ENCODE measurements at regions not wholly inside any gene's neighbourhood (a gene's known extent, or its start where the extent isn't known, plus 50 kb on each side); places are given as distances from the start of the nearest gene placed in this dataset.

DNA sequence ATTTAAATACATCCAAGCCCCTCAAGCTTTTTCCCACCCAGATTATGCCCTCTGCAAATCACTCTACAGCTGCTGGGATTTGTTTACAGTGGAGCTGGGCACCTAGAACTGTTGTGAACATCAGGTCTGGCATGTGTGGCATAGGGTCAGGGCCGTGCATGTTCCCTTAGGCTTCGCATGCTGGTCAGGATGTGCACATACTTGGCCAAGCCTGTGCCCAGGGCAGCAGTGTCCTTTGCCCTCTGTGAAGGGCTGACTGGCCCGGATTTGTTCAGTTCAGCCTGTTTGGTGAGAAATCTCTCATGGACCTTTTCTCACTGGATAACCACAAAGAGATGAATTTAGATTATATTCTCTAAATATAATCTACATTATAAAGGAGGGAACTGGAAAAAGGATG, 471.9 kb downstream of the TRIML1 start:
- no peak for TF ChIP-seq POLR2A (IDR thresholded peaks at IDR 0.05)
- no peak for TF ChIP-seq EP300 (IDR thresholded peaks at IDR 0.05)
- no peak for TF ChIP-seq POLR2AphosphoS5 (IDR thresholded peaks at IDR 0.05)
- no peak for TF ChIP-seq CTCF (IDR thresholded peaks at IDR 0.05)
- 60 to 100% methylated on average over 1 to 3 of the region's 3 CpGs for whole genome bisulfite sequencing, 2 donors (ENCODE audit: low coverage in 1 of 2)
- Histone ChIP-seq H3K27me3 (no peaks in the 10 kb centered on the region), H3K4me3 (no peak overlapping the region), H3K4me1 (no peaks in the 10 kb centered on the region), H3K36me3 (no peaks in the 10 kb centered on the region), H3K27ac (no peak overlapping the region), H3K9me3 (no peaks in the 10 kb centered on the region)
- no peak for ATAC-seq

DNA sequence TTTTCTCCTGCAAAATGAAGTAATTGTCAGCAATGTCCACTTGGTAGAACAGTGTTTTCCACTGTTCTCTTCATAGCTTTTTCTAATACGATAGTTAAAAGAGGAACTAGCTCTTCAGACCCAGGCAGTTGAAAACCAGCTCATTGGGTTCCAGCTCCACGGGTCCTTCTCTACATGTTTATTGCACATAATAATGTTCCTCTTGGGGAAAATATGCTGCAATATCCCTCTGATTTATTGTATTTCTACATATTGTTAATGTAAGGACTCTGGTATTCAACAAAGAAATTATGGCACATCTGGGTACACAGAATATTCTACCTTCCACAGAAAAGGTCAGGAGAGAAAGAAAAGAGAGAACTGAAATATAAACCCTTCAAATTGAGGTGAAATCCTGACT, 473.4 kb downstream of the TRIML1 start:
- H3K27me3 ChIP-seq = no peaks in the 10 kb centered on the region

DNA sequence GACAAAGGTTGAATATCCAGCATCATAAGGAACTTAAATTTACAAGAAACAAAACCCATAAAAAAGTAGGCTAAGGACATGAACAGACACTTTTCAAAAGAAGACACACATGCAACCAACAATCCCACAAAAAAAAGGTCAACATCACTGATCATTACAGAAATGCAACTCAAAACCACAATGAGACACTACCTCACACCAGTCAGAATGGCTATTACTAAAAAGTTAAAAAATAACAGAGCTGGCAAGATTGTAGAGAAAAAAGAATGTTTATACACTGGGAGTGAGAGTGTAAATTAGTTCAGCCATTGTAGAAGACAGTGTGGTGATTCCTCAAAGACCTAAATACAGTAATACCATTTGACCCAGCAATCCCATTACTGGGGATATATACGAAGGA, 474.7 kb downstream of the TRIML1 start:
- Histone ChIP-seq H3K27ac (no peak overlapping the region), H3K27me3 (no peaks in the 10 kb centered on the region), H3K9me3 (no peaks in the 10 kb centered on the region), H3K4me1 (no peaks in the 10 kb centered on the region), H3K36me3 (no peaks in the 10 kb centered on the region), H3K4me3 (no peak overlapping the region)
- ATAC-seq = no peak
- WGBS, 2 donors (ENCODE audit: low coverage in 1 of 2) = 78 to 79% methylated on average over 1 of the region's 1 CpG
- TF ChIP-seq POLR2AphosphoS5 (IDR thresholded peaks at IDR 0.05) (no peak), POLR2A (IDR thresholded peaks at IDR 0.05) (no peak), CTCF (IDR thresholded peaks at IDR 0.05) (no peak), EP300 (IDR thresholded peaks at IDR 0.05) (no peak)

More for the DNA sequence above, 473.4 kb downstream of the TRIML1 start:
- ATAC-seq = no peak
- H3K4me1 ChIP-seq = no peaks in the 10 kb centered on the region
- no peak overlapping the region for H3K27ac ChIP-seq
- H3K9me3 ChIP-seq = no peaks in the 10 kb centered on the region
- H3K36me3 ChIP-seq = no peaks in the 10 kb centered on the region
- H3K4me3 ChIP-seq = no peak overlapping the region
- TF ChIP-seq POLR2AphosphoS5 (IDR thresholded peaks at IDR 0.05) = no peak
- no peak for TF ChIP-seq EP300 (IDR thresholded peaks at IDR 0.05)
- no peak for TF ChIP-seq CTCF (IDR thresholded peaks at IDR 0.05)
- TF ChIP-seq POLR2A (IDR thresholded peaks at IDR 0.05) = no peak
- WGBS, 2 donors (ENCODE audit: low coverage in 1 of 2) = 60 to 61% methylated on average over 2 of the region's 2 CpGs

DNA sequence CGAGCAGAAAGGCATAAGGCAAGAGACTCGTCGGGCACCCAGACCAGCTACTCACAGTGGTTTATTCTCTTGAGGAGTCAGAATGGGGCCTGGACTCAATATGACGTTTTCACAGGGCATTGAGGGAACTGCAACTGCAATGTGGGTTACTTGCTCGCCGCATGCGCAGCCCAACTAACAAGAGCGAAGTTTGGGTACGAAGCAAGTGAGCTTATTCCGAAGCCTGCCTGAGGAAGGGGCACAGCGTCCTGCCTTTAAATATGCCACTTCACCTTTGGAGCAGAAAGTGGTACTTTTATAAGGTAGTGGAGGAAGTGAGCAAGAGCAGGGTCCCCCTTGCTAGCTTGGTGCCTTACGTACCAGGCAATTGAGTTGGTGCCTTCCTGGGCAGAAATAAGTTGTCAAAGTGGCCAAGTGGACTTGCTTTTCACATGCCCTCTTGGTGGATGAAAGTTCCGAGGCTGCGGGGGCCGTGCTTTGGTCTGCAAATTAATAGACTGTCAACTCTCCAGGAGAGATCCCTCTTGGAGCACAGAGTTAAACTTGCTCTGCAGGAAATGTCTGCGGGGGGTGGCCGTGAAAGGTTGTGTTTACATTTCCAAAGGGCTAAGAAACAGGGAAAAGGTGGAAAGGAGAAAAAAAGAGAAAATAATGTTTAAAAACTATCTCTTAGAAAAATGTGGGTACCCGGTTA, 480.4 kb downstream of the TRIML1 start:
- Histone ChIP-seq H3K36me3 (no peaks in the 10 kb centered on the region), H3K4me1 (no peaks in the 10 kb centered on the region), H3K9me3 (no peaks in the 10 kb centered on the region), H3K27ac (no peak overlapping the region), H3K4me3 (no peak overlapping the region), H3K27me3 (no peaks in the 10 kb centered on the region)
- TF ChIP-seq EP300 (IDR thresholded peaks at IDR 0.05) (no peak), CTCF (IDR thresholded peaks at IDR 0.05) (no peak), POLR2AphosphoS5 (IDR thresholded peaks at IDR 0.05) (no peak), POLR2A (IDR thresholded peaks at IDR 0.05) (no peak)
- 33 to 66% methylated on average over 1 to 16 of the region's 18 CpGs for WGBS, 2 donors (ENCODE audit: low coverage in 1 of 2)
- no peak for ATAC-seq

DNA sequence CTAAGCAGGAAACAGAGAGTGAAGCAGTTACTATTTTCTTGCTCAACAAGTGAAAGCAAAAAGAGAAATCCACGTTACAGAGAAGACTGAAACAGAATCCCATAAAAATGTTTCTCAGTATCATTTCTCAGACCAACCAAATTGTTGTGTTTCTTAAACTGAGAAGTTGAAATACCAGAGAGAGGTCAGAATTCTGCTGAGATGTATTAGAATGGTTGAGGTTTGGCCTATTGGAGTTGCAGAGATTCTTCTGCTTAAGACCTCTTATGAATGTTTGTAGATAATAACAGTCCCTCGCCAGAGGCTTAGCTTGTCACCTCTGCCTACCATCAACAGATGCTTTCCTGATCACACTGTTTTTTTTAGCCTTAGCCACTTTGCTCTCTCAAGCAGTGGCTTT, 481.4 kb downstream of the TRIML1 start:
- H3K36me3 ChIP-seq = no peaks in the 10 kb centered on the region
- H3K27me3 ChIP-seq = no peaks in the 10 kb centered on the region
- TF ChIP-seq CTCF (IDR thresholded peaks at IDR 0.05) (no peak), EP300 (IDR thresholded peaks at IDR 0.05) (no peak), POLR2A (IDR thresholded peaks at IDR 0.05) (no peak), POLR2AphosphoS5 (IDR thresholded peaks at IDR 0.05) (no peak)
- WGBS, 2 donors (ENCODE audit: low coverage in 1 of 2) = 65 to 73% methylated on average over 2 of the region's 2 CpGs
- no peaks in the 10 kb centered on the region for H3K4me1 ChIP-seq
- ATAC-seq = no peak
- no peaks in the 10 kb centered on the region for H3K9me3 ChIP-seq
- H3K27ac ChIP-seq = no peak overlapping the region
- H3K4me3 ChIP-seq = no peak overlapping the region

Data from gastroesophageal sphincter (tissue), 4 donors.